HG02943 (cell line): ENCODE measurements at regions not wholly inside any gene's neighbourhood (a gene's known extent, or its start where the extent isn't known, plus 50 kb on each side); places are given as distances from the start of the nearest gene placed in this dataset.

Experiments used
- ATAC-seq: cut with Tn5 transposase; IDR thresholded peaks from one replicate; pipeline ENCODE4 v1.9.1; 2021; ENCODE audit warnings: mild to moderate bottlenecking, low read depth, moderate library complexity; ENCODE audit not compliant: unreplicated experiment

GRCh38 chr18:68035774-68036522 lies 519.4 kb upstream of the DSEL start:
- no peak for ATAC-seq

- no peak for ATAC-seq
These were observed 517.8 kb upstream of the DSEL start for GRCh38 chr18:68034296-68034695.

DNA sequence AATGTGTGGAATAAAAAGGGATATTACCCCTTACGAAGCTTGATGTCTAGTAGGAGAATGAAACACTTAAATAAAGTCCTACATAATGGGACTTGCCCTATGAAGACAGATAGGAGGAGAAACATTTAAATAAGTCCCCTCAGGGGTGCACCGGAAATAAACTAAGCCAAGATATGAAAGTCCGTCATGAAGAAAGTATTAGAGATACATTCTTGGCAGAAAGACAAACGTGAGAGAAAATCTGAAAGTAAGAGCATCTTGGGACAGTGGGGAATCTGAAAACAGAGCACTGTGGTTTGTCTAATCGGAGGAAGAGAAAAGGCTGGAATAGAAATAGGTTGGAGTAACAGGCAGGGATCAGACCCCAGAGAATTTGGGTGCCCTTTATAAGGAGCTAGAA lies 516.9 kb upstream of the DSEL start:
- no peak for ATAC-seq

GRCh38 chr18:68024716-68025115 lies 508.2 kb upstream of the DSEL start:
- ATAC-seq: no peak

DNA sequence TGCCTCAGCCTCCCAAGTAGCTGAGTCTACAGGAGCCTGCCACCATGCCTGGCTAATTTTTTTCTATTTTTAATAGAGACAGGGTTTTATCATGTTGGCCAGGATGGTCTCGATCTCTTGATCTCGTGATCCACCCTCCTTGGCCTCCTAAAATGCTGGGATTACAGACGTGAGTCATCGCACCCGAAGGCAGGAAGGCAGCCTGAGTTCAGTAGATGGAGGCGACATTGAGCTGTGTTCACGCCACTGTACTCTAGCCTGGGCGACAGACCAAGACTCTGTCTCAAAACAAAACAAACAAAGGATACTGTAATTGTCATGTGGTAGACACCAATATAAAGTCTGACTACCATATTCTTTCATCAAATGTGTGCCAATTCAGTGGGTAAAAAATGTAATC lies 500.9 kb upstream of the DSEL start:
- no peak for ATAC-seq

DNA sequence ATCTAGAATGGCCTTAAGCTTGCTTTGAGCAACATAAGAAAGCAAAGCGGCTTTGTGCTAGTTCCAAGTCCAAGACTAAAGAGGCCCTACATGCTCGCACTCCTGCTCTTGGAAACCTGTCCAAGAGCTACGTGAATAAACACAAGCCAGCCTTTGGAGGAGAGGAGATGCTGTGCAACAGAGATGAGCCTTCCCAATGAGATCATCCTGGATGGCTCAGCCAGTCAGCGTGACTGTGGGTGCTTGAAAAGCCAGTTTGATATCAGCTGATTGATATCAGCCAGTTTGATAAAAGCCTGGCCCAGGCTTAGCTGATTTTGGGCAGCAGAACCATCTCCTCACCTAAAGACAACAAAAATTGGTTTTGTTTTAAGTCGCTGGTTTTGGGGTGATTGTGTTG lies 481.0 kb upstream of the DSEL start:
- no peak for ATAC-seq

- no peak for ATAC-seq
These were observed 479.2 kb upstream of the DSEL start for GRCh38 chr18:67995769-67996168.

- ATAC-seq: no peak
These were observed 463.7 kb upstream of the DSEL start for GRCh38 chr18:67980241-67980640.

GRCh38 chr18:67977067-67977616 lies 460.6 kb upstream of the DSEL start:
- ATAC-seq: no peak

GRCh38 chr18:67973916-67974315 lies 457.4 kb upstream of the DSEL start:
- no peak for ATAC-seq

GRCh38 chr18:67969458-67969857 lies 452.9 kb upstream of the DSEL start:
- no peak for ATAC-seq

DNA sequence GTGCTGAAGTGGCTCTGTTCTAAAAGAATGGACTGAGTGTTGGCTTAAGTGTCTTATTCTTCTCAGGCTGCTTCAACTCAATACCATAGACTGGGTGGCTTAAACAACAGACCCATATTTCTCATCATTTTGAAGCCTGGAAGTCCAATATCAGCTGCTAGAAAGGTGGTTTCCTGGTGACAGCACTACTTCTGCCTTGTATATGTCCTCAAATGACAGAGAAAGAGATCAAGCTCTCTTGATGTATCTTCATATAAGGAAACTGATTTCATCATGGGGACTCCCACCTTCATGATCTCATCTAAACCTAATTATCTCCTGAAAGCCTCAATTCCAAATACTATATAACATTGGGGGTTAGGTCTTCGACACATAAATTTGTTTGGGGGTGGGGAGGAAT lies 449.7 kb upstream of the DSEL start:
- no peak for ATAC-seq

DNA sequence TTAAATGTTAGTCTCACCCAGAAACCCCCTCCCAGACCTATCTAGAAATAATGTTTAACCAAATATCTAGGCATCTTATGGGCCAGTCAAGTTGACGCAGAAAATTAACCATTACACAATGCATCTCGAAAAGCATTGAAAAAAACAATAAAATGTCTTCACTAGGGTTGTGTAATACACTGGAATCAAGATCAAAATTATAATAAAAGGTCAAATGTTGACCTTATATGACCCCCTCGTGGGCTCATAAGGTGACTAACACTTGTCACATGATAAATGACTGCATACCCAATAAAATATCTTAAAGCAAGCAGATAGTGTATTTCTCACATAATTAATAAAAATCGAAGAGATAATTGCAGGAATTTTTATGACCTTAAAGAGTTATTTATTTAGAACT lies 447.9 kb upstream of the DSEL start:
- no peak for ATAC-seq

DNA sequence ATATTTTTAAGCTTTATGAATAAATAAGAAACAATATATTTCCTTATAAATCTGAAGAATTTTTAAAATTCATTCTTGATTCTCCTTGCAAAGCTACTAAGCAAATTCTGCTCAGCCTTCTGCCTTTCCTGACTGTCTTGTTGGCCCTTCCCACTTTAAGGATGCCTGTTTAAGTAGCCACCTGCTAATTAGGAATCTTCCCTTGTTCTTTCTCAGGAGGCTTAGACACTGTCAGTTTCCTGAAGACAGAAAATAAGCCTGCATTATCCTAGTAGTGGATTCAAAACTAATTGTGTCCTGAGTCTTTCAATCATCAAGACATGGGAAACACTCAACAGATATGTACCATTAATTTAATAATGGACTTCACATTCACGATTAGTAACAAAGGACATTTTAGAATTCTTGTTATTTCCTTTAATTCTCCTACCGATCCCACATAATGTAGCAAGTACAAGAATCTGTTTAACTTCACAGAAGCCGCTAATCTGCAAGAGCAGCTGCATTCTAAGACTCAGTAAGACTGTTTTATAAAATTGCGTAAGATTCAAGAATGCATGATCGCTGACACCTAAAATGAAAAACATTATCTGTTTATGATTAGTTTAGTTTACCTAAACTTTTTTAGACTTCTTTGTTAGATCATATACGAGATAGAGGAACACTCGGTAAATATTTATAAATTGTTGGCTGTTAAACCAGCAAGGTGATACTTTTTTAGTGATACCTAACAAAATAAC lies 445.4 kb upstream of the DSEL start:
- ATAC-seq: no peak

DNA sequence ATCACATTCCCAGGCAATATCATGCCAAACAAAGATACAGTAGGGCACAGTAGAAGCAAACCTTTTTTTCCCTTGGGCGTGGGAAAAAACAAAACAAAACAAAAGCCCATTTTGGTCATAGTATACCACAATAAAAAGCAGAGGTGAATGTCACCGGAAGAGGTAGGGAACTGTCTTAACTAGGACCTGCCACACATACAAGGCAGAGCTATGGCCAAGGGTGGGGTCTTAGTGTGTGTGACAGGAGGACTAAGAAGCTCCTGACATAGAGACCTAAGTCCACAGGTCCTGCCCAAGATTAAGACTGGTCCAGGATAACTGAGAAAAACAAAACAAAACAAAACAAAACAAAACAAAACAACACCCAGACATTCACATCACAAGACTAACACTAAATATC lies 441.2 kb upstream of the DSEL start:
- no peak for ATAC-seq

- no peak for ATAC-seq
These were observed 438.1 kb upstream of the DSEL start for GRCh38 chr18:67954594-67954993.

GRCh38 chr18:67951137-67951536 lies 434.6 kb upstream of the DSEL start:
- no peak for ATAC-seq

DNA sequence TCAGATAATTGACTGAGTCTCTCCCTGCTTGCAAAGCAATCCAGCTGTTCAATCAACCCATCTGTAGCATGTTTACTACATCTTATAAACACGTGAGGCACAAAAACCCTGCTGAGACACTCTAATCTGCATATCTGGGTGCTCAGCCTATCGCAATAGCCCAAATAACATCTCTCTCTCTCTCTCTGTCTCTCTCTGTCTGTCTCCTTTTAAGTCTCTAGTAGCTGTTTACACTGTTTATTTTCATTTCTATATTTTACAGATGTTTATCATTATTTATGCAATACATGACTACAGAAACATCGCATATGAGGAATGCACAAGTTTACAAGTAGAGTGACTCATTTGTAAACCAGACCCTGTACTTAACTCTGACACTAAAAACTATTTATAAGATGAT lies 422.1 kb upstream of the DSEL start:
- no peak for ATAC-seq

DNA sequence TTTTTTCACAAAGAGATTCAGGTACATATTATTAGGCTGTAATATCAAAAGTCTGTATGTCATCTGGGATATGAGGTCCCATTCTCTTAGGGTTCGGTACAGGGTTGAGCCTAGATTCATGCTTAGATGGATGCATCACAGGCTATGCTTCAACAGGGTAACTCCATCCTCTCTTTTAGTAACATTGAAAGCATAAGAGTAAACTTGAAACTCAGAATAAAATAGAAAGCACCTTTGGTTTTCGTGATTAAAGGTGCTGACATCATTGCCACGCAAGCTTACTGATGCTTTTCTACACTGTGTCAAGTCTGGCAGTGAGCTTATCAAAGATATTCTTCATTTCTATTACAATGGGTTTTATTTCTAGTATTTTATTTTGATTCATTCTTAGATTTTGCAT lies 419.1 kb upstream of the DSEL start:
- no peak for ATAC-seq

DNA sequence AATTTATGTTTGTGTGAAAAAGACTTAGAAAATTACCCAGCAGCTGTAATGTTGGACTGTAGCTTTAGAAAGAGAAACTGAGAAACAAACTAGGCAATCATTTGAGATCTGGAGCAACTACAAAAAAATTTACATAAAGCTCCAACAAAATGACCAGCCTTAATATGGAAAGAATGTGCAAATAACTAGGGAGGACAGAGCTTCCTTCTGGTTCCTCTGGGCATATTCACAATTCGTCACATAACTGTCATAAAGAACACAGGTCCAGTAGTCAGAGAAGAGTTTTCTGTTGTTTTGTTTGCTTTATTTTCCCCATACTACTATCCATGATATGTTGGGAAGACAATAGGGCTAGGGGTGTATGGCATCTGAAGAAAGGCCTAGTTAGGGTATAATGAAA lies 416.8 kb upstream of the DSEL start:
- ATAC-seq: no peak

DNA sequence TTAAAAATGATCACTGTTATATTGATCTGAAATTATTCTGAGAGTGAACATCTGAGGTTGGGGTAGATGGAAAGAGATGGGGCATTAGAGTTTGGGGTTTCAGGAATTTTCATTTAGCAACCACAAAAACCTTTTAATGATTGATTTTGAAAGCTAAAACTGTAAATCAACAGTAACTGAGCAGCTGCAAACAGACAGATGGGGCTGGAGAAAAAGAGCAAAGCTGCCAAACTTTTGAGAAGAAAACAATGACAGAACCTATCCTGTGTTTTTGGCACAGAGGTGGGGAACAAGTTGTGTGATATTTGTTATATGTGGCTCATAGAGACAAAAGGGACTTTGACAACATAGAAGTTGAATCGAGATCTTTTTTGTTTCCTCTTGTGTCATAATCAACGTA lies 415.8 kb upstream of the DSEL start:
- ATAC-seq: no peak
